LNCAP (cell line): ENCODE measurements at regions not wholly inside any gene's neighbourhood (a gene's known extent, or its start where the extent isn't known, plus 50 kb on each side); places are given as distances from the start of the nearest gene placed in this dataset.

Experiments
- TF ChIP-seq, protein P1 (sequence below): fragments of 450-650 bp; IDR thresholded peaks from 2 replicates; pipeline ENCODE4 v1.5.1; 2017; ENCODE audit warnings: mild to moderate bottlenecking

DNA sequence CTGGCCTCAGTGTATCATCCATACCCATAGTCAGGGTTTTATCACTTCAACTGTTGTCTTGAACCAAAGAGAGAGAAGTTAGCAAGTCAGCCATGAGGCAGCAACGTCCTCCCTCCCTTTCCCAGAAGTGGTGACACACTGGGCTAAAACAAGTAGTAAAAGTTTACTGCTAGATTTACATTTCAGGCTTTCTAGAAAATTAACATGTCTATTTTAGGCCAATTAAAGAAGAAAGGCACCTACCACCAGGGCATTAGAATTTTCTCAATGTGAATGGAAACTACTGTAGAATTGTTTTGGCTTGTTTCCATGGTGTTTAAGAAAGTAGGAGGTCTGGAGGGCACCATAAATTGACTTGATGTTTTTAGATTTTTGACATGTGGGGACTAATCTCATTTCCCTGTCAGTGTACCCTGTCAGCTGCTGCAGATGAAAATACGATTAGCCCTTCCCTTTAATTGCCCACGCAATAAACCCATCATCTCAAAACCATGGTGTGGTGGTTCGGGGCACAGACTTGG is 121.8 kb upstream of the ELL2 start:
- TF ChIP-seq, protein P1, sequence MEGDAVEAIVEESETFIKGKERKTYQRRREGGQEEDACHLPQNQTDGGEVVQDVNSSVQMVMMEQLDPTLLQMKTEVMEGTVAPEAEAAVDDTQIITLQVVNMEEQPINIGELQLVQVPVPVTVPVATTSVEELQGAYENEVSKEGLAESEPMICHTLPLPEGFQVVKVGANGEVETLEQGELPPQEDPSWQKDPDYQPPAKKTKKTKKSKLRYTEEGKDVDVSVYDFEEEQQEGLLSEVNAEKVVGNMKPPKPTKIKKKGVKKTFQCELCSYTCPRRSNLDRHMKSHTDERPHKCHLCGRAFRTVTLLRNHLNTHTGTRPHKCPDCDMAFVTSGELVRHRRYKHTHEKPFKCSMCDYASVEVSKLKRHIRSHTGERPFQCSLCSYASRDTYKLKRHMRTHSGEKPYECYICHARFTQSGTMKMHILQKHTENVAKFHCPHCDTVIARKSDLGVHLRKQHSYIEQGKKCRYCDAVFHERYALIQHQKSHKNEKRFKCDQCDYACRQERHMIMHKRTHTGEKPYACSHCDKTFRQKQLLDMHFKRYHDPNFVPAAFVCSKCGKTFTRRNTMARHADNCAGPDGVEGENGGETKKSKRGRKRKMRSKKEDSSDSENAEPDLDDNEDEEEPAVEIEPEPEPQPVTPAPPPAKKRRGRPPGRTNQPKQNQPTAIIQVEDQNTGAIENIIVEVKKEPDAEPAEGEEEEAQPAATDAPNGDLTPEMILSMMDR, result no peak

DNA sequence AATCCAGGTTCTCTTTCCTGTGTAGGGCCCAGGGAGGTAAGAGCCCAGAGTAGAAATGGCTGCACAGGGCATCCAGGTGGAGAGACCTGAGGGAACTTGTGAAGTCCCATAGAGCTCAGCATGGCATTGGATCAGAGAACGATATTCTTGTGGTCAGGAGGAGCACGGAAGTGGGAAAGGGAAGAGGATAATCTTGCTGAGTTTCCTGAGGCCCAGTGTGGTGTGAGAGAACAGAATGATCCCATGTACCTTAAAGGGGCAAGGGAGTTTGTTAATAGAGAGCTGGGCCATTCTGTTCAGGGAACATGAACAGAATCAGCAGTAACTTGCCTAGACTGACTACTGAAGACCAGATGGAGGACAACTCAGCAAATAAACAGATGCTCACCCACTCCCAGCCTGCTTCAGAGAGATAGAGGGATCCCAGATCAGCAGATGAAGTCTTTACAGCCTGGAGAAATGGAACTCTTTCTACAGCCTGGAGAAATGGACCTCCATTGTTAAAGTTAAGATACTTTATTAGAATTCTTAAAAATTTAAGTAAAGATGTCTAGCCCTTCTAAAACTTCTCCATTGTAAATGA is 119.7 kb upstream of the ELL2 start:
- TF ChIP-seq, protein P1, result no peak

DNA sequence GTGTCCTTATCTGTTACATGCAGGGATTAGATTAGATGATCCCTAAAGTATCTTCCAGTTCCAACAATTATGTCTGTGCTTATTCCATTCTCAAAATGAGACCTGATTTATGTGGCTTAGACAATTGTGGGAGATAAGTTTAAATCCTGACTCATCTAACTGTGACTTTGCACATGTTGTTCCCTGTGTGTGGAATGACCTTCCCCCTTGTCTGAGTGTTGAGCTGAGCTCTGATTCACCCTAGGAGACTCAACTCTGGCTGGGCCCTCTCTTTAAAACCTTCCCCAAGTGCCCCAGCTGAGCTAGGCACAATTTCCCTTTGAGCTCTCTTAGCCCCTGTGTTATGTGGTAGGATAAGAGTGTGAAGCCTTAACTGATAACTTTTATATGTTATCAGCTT is 118.9 kb upstream of the ELL2 start:
- TF ChIP-seq, protein P1, result no peak

DNA sequence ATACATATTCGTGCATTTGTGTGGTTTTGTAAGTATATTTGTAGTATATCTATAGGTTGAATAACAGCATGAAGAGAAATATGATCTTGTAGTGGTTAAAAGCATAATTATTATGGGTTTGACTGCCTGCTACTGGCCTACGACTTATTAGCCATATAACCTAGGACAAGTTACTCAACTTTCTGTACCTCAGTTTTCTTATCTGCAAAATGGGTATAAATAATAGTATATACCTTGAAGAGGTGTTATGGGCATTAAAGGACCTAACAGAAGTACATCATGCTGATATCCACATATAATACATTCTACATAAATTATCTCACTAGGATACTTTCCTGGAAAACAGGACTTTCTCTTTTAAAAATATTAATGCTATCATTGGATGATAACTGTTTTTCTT is 118.3 kb upstream of the ELL2 start:
- TF ChIP-seq, protein P1, result no peak

DNA sequence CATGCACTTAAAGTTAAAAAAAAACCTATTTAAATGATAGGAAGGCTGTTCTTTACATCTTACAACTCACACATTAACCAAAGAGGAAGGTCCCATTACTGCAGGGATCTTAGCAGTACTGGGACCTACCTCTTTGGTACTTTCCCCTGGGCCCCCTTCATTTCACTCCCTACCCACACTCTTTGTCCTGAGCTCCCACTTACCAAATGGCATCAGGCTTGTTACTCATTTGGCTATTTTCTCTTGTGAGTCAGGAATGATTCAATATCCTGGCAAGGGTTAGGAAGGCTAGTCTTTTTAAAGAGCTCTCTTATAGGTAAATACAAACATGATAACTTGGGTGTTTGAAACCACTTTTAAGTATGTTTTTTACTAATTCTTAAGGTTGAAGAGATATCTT is 117.4 kb upstream of the ELL2 start:
- TF ChIP-seq, protein P1, result no peak

DNA sequence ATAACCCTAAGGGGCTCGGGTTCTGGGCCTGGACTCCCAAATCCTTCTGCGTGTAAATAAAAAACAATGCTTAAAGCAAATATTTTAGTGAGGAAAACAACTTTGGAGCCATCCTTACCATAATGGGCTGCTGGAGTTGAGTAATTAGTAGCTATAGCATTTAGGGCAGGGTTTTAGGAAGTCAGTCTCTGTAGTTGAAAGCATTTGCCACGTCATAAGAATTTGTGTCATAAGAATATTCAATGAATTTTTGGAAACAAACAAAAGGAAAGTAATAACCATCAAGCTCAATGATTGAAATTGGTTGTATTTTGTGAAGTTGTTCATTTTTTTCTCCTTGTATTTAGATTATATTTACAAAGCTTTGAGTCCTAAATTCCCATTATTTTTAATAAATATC is 114.8 kb upstream of the ELL2 start:
- TF ChIP-seq, protein P1, result no peak

DNA sequence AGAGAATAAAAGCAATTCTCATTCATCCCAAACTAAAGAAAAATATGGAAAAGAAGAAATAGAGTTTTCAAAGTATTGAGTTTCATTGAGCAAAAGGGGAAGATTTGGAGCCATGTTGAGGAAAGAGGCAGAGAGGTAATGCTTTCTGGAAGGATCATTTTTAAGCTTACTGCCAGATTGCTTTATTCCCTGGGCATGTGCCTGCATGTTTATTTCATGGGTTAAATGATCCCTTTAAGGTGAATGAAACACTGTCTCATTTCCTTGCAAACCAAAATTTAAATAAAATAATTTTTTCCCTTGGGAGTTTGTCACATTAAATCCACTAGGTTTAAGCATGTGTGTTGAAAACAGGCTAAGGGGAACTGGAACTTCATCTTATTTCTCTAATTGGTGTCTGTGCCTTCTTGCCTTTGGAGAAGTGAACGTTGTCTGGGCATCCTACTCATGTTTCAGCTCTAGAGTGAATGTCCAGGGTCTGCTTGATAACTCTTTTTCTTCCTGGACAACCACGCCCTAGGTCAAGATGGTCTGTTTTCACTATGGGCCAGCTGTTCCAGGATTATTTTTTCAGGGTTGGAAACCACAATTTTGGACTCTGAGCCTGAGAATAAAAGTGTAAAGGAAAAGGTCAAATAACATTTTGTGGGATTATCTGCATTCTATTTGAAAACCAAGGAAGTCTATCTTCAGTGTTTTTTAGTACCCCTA is 114.1 kb upstream of the ELL2 start:
- TF ChIP-seq, protein P1, result no peak
